Upper lobe of left lung (tissue), 4 donors: ENCODE measurements at regions not wholly inside any gene's neighbourhood (a gene's known extent, or its start where the extent isn't known, plus 50 kb on each side); places are given as distances from the start of the nearest gene placed in this dataset.
"Not testable (repeated sequence)": the region's sequence is repeated elsewhere in the genome, so short reads cannot be mapped to it uniquely, and the experiment has no call there.

Experiments used
- POLR2A ChIP-seq, 4 donors: fragments of 450-650 bp; IDR thresholded peaks; one replicate each; pipeline ENCODE4 v1.5.1; 2016 to 2017; ENCODE audit warnings: antibody characterized with exemption in 4 of 4, mild to moderate bottlenecking in 2 of 4
- POLR2AphosphoS5 ChIP-seq, 2 donors: sonication (generic); formaldehyde crosslinking; IDR thresholded peaks; one replicate each; pipeline ENCODE4 v1.5.1; 2017; ENCODE audit warnings: antibody characterized with exemption in 2 of 2
- TF ChIP-seq, protein P1 (sequence below), 6 experiments: fragments of 450-650 bp in 4 of 6; fragments of 200-600 bp in 2 of 6; sonication (generic) in 2 of 6; IDR thresholded peaks; one replicate each; pipeline ENCODE4 v1.5.1; 2016 to 2019; ENCODE audit warnings: antibody characterized with exemption in 6 of 6

- TF ChIP-seq, protein P1, sequence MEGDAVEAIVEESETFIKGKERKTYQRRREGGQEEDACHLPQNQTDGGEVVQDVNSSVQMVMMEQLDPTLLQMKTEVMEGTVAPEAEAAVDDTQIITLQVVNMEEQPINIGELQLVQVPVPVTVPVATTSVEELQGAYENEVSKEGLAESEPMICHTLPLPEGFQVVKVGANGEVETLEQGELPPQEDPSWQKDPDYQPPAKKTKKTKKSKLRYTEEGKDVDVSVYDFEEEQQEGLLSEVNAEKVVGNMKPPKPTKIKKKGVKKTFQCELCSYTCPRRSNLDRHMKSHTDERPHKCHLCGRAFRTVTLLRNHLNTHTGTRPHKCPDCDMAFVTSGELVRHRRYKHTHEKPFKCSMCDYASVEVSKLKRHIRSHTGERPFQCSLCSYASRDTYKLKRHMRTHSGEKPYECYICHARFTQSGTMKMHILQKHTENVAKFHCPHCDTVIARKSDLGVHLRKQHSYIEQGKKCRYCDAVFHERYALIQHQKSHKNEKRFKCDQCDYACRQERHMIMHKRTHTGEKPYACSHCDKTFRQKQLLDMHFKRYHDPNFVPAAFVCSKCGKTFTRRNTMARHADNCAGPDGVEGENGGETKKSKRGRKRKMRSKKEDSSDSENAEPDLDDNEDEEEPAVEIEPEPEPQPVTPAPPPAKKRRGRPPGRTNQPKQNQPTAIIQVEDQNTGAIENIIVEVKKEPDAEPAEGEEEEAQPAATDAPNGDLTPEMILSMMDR (IDR thresholded peaks at IDR 0.05): not testable (repeated sequence)
- not testable (repeated sequence) for TF ChIP-seq POLR2AphosphoS5, POLR2A (IDR thresholded peaks at IDR 0.05)
Observed at GRCh38 chr7:120086468-120086867, 186.5 kb upstream of the KCND2 start.
